AG04449 (cell line): ENCODE measurements at regions not wholly inside any gene's neighbourhood (a gene's known extent, or its start where the extent isn't known, plus 50 kb on each side); places are given as distances from the start of the nearest gene placed in this dataset.
"Not testable (repeated sequence)": the region's sequence is repeated elsewhere in the genome, so short reads cannot be mapped to it uniquely, and the experiment has no call there.

Experiments
- CTCF ChIA-PET: fragments of 350-600 bp; formaldehyde crosslinking; extraction: SDS; loops from one replicate; lab custom pipeline; 2021; ENCODE audit warnings: antibody characterized with exemption; lab: Yijun Ruan, JAX
- POLR2A ChIA-PET: fragments of 400-600, 350-600 bp; formaldehyde crosslinking; extraction: SDS; loops from one replicate; lab custom pipeline; 2020; ENCODE audit warnings: antibody characterized with exemption, inconsistent platforms; lab: Yijun Ruan, JAX
- DNase-seq: peaks from one replicate; pipeline ENCODE4 v3.0.0-alpha.2; 2010; ENCODE audit warnings: low read depth, low spot score
- H3K4me3 ChIP-seq: 2 replicates; pipeline ENCODE4 v1.5.1; 2011; ENCODE audit warnings: low read depth, mild to moderate bottlenecking, control low read depth, low read length
- TF ChIP-seq, protein P1 (sequence below): IDR thresholded peaks from one replicate; pipeline ENCODE4 v1.5.1; 2011; ENCODE audit warnings: mild to moderate bottlenecking, moderate library complexity, low read length, control low read depth, inconsistent platforms; ENCODE audit not compliant: insufficient read depth; ENCODE audit errors: missing control alignments

DNA sequence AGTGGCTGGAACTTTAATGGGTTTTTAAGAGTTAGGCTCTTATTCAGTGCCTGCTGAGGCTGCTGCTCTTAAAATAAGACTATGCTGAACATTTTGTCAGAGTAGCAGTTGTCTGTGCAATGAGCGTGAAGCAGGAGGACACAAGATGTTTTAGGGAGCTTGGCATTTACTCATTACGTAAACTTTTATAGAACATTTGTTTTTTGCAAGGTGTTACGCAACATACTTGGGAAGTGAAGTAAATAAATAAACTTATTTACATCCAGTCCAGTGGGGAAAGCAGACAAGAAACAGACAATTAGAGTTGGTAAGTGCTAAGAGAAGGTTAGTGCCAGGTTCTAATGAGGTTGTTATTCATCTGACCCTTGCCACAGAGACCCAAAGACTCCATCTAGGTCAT is 226.0 kb downstream of the HINT1 start:
- ChIA-PET CTCF (no interaction called here), POLR2A (no interaction called here)
- TF ChIP-seq, protein P1, sequence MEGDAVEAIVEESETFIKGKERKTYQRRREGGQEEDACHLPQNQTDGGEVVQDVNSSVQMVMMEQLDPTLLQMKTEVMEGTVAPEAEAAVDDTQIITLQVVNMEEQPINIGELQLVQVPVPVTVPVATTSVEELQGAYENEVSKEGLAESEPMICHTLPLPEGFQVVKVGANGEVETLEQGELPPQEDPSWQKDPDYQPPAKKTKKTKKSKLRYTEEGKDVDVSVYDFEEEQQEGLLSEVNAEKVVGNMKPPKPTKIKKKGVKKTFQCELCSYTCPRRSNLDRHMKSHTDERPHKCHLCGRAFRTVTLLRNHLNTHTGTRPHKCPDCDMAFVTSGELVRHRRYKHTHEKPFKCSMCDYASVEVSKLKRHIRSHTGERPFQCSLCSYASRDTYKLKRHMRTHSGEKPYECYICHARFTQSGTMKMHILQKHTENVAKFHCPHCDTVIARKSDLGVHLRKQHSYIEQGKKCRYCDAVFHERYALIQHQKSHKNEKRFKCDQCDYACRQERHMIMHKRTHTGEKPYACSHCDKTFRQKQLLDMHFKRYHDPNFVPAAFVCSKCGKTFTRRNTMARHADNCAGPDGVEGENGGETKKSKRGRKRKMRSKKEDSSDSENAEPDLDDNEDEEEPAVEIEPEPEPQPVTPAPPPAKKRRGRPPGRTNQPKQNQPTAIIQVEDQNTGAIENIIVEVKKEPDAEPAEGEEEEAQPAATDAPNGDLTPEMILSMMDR: no peak
- DNase-seq: no peak
- no peak overlapping the region for H3K4me3 ChIP-seq

- CTCF ChIA-PET: no interaction called here
- H3K4me3 ChIP-seq: no peak overlapping the region
- DNase-seq: no peak
- TF ChIP-seq, protein P1: no peak
- POLR2A ChIA-PET: no interaction called here
These were observed 228.0 kb downstream of the HINT1 start for GRCh38 chr5:130937046-130937445.

DNA sequence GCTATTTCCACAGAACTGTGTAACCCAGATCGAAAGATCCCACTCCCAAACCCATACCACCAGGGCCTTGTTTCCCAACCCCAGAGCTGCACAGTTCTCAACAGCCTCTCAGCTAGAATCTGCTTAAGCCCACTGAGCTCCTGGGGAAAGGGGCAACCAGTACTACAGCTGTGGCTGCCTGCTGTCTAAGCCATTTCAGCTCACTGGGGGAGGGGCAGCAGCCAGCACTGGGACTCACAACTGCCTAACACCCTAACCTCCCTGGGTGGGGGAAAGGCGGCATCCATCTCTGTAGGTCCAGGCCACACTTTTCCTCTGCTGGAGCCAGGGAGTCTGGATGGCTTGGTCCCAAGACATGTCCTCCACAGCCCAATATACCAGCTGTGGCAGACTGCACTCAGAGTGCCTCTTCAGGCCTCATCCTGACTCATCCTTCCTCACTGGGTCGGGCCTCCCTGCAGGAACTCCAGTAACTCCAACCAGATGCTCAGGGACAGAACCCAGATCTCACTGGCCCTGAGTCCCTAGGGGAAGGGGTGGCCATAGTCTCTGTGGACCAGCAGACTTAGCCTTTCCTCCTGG is 241.4 kb downstream of the HINT1 start:
- ChIA-PET POLR2A (no interaction called here), CTCF (no interaction called here)
- no peak overlapping the region for H3K4me3 ChIP-seq
- no peak for DNase-seq
- TF ChIP-seq, protein P1: no peak

DNA sequence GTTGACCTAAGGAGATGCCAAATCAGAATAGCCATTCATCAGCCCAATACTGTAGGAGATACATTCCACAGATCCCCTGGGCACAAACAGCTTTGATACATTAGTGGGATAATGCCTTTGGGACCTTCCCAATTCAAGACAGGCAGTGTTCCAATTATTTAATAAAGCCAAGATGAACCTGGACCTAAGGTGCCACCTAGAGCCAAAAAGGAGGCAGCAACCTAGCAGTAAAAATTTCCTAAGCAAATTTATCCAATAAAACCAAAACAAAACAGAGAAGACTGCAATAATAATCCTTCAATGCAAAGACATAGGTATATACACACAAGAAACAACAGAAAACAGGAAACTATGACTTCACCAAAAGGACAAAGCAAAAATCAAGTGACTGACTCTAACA is 253.0 kb downstream of the HINT1 start:
- CTCF ChIA-PET: no interaction called here
- H3K4me3 ChIP-seq: no peak overlapping the region

DNA sequence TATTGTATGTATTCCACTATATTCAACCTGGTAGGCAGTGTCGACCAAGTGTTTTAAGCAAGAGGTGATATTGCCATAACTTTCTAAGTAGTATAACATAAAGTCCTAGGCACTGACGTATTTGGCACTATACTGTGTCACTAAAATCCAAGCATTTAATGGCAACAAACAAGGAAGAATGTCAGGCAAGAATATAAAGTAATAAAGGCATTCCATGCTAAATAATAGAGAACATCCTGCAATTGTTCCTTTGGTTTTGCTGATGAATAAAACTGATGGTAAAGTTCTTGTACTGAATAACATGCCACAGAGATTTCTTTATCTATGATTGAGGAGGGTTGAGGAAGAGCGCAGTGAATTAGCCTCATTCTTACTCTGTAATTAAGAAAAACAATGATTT is 256.9 kb downstream of the HINT1 start:
- no peak for DNase-seq
- TF ChIP-seq, protein P1: no peak
- POLR2A ChIA-PET: no interaction called here
- no peak overlapping the region for H3K4me3 ChIP-seq
- CTCF ChIA-PET: no interaction called here

More for the DNA sequence above, 253.0 kb downstream of the HINT1 start:
- TF ChIP-seq, protein P1: no peak
- POLR2A ChIA-PET: no interaction called here
- DNase-seq: no peak

DNA sequence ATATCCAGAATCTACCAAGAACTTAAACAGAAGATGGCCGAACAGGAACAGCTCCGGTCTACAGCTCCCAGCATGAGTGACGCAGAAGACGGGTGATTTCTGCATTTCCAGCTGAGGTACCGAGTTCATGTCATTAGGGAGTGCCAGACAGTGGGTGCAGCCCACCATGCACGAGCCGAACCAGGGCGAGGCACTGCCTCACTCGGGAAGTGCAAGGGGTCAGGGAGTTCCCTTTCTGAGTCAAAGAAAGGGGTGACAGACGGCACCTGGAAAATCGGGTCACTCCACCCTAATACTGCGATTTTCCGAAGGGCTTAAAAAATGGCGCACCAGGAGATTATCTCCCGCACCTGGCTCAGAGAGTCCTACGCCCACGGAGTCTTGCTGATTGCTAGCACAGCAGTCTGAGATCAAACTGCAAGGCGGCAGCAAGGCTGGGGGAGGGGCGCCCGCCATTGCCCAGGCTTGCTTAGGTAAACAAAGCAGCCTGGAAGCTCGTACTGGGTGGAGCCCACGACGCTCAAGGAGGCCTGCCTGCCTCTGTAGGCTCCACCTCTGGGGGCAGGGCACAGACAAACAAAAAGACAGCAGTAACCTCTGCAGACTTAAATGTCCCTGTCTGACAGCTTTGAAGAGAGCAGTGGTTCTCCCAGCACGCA is 267.4 kb downstream of the HINT1 start:
- DNase-seq, POLR2A ChIA-PET, H3K4me3 ChIP-seq, CTCF ChIA-PET: not testable (repeated sequence)

DNA sequence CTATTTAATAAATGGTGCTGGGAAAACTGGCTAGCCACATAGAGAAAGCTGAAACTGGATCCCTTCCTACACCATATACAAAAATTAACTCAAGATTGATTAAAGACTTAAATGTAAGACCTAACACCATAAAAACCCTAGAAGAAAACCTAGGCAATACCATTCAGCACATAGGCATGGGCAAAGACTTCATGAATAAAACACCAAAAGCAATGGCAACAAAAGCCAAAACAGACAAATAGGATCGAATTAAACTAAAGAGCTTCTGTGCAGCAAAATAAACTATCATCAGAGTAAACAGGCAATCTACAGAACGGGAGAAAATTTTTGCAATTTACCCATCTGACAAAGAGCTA is 267.9 kb downstream of the HINT1 start:
- CTCF ChIA-PET, H3K4me3 ChIP-seq, DNase-seq, POLR2A ChIA-PET: not testable (repeated sequence)
